IPS-15b (cell line): ENCODE measurements at regions not wholly inside any gene's neighbourhood (a gene's known extent, or its start where the extent isn't known, plus 50 kb on each side); places are given as distances from the start of the nearest gene placed in this dataset.
"Not testable (repeated sequence)": the region's sequence is repeated elsewhere in the genome, so short reads cannot be mapped to it uniquely, and the experiment has no call there.

Experiments
- H3K27me3 ChIP-seq: one replicate; pipeline ENCODE4 v1.6.1; 2013; ENCODE audit warnings: low read length; ENCODE audit not compliant: control insufficient read depth, insufficient read depth
- H3K36me3 ChIP-seq: one replicate; pipeline ENCODE4 v1.6.1; 2013; ENCODE audit warnings: low read length; ENCODE audit not compliant: control insufficient read depth, insufficient read depth
- H3K4me1 ChIP-seq: one replicate; pipeline ENCODE4 v1.6.1; 2013; ENCODE audit warnings: mild to moderate bottlenecking, low read length; ENCODE audit not compliant: control insufficient read depth, insufficient read depth
- H3K4me3 ChIP-seq: one replicate; pipeline ENCODE4 v1.5.1; 2013; ENCODE audit warnings: low read depth, low read length
- H3K9ac ChIP-seq: one replicate; pipeline ENCODE4 v1.6.1; 2013; ENCODE audit warnings: low read depth, mild to moderate bottlenecking, low read length
- H3K9me3 ChIP-seq: one replicate; pipeline ENCODE4 v1.6.1; 2013; ENCODE audit warnings: mild to moderate bottlenecking, low read length; ENCODE audit not compliant: control insufficient read depth, insufficient read depth

DNA sequence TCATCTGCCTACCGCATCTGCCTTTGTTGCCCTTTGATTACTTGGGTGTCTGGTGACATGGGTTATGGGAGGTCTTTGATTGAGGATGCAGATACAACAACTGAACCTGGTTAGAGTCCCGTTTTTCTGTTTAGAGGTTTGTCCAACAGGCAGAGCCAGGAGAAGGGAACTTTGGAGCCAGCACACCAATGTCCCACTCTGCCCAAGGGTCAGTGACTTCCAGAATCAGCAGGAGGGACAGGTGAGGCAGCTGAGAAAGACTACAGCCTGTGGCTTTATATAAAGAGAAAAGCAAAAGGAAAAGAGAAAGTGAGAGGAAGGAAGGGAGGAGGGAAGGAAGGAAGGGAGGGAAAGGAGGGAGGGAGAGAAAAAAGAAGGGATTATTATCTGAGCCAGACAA lies 101.5 kb upstream of the ZNF644 start:
- no peak overlapping the region for H3K9ac ChIP-seq

DNA sequence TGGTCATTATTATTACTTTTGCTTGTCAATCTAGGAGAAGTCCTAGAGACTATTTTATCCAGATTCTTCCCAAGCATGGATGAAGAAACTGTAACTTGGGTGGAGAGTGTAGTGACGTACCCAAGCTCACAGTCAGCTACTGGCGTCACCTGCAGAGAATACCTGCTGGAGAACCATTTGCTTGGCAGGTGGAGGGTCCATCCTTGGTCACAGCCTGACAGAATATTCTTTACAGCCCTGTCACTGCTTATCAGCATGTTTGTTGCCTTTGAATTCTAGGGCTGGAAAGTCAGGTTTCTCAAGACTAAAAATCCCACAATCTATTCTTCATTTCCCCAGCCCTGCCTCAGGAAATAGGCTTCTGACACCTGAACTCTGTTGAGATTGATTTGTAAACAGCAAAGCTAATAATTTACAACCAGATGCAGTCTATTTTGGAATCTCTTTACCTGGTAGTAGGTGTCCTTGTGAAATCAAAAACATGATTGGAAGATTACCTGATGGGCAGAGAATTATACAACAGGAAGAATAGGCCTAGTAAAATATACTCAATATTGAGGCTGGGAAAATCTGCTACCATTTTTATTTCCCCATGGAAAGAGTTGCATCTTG lies 100.4 kb upstream of the ZNF644 start:
- Histone ChIP-seq H3K9ac (no peak overlapping the region), H3K9me3 (no peaks in the 10 kb centered on the region), H3K4me1 (peaks cover 36% of the 10 kb centered on the region), H3K27me3 (no peaks in the 10 kb centered on the region), H3K36me3 (no peaks in the 10 kb centered on the region), H3K4me3 (no peak overlapping the region)

More for the DNA sequence above, 101.5 kb upstream of the ZNF644 start:
- H3K4me3 ChIP-seq: no peak overlapping the region
- H3K4me1 ChIP-seq: peaks cover 36% of the 10 kb centered on the region
- H3K9me3 ChIP-seq: no peaks in the 10 kb centered on the region
- no peaks in the 10 kb centered on the region for H3K36me3 ChIP-seq
- no peaks in the 10 kb centered on the region for H3K27me3 ChIP-seq

DNA sequence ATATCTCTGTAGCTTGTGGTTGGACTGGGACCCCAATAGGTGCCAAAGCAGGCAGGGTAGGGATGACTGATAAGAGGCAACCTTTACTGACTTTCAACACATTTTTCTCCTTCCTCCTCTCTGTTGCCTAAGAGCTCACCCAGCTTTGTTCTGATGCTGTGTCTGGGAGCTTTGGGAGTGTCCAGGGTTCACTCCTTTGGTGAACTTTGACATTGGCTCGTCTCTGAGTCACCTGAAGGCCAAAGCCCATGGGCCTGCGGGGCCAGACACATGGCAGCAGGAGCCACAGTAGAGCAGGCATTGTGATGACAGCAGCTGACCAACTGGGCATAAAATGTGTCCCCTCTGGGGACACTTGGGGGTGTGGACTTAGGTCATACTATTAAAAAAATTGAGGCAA lies 99.5 kb upstream of the ZNF644 start:
- Histone ChIP-seq H3K4me3 (no peak overlapping the region), H3K9ac (no peak overlapping the region), H3K36me3 (no peaks in the 10 kb centered on the region), H3K27me3 (no peaks in the 10 kb centered on the region), H3K9me3 (no peaks in the 10 kb centered on the region), H3K4me1 (peaks cover 39% of the 10 kb centered on the region)

DNA sequence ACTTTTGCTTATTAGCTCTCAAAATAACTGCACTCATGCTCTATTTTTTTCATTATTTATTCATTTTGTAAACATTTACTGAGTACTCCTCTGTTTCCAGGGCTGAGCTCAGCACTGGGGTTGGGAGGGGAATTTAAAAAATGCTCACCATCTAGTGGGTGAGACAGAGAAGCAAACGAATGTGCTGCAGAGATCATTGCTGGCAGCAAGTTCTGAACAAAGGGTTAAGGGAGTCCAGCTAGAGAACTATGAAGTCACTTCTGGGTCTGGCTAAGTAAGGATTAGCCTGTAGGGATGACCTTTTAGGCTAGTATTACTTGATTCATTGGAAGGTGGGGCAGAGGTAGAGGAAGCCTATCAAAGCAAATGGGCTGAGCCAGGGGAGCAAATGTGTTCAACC lies 99.1 kb upstream of the ZNF644 start:
- H3K27me3 ChIP-seq: no peaks in the 10 kb centered on the region
- H3K4me1 ChIP-seq: peaks cover 39% of the 10 kb centered on the region
- H3K4me3 ChIP-seq: no peak overlapping the region
- no peaks in the 10 kb centered on the region for H3K9me3 ChIP-seq
- H3K9ac ChIP-seq: no peak overlapping the region
- H3K36me3 ChIP-seq: no peaks in the 10 kb centered on the region

DNA sequence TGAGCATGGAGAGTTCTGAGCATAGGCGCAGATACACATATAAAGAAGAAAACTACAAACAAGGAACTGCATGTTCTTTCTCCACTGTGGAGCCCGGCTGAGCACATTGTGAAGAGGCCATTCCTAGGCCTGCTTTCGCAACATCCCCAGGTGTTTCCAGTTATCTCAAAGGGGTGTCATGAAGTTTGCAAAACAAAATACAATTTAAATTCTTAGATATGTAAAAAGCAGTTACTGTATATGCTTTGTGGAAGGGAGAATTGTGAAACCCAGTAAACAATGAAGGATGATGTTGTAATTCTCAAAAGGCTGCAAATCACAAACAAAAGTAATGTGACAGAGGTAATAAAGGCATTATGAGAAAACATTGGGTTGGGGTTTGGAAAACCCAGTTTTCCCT lies 98.6 kb upstream of the ZNF644 start:
- Histone ChIP-seq H3K9me3 (no peaks in the 10 kb centered on the region), H3K4me1 (peaks cover 39% of the 10 kb centered on the region), H3K36me3 (no peaks in the 10 kb centered on the region), H3K4me3 (no peak overlapping the region), H3K9ac (no peak overlapping the region), H3K27me3 (no peaks in the 10 kb centered on the region)

DNA sequence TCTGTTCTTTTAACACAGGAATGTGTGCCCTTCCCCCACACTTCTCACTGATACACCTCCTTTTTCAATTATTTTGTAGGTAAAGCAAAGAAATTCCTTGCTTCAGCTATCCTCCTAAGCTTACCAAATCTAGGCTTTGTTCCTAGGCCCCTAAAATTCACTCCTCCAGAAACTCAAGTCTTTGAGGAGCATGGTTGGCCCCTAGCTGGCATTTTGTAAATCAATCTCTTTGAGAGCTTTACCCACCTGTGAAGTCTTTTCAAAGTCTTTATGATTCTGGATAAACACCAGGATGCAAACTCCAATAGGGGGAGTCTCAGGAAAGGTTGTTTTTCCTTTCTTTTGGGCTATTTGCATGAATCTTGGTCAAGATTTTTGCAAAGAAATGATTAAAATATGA lies 82.9 kb upstream of the ZNF644 start:
- Histone ChIP-seq H3K27me3 (no peaks in the 10 kb centered on the region), H3K9ac (no peak overlapping the region), H3K4me3 (no peak overlapping the region), H3K9me3 (no peaks in the 10 kb centered on the region), H3K4me1 (peaks cover 27% of the 10 kb centered on the region), H3K36me3 (no peaks in the 10 kb centered on the region)

DNA sequence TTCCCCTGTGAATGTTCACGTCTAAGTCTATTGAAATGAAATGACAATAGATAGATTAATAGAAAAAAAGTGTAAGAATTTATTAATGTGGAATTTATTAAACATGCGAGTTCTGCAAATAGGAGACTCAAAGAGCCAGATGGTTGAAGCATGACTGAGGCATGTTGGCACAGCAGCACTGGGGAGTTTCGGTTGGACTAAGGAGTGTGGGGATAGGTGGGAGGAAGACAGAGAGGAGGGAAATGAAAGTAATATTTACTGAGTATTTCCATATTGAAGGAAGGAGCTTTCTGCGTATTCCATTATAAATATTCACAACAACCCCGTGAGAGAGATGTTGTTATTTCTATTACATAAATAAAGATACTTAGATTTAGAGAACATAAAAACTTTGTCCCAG lies 79.5 kb upstream of the ZNF644 start:
- Histone ChIP-seq H3K9me3 (no peaks in the 10 kb centered on the region), H3K4me1 (peaks cover 27% of the 10 kb centered on the region), H3K4me3 (no peak overlapping the region), H3K27me3 (no peaks in the 10 kb centered on the region), H3K36me3 (no peaks in the 10 kb centered on the region), H3K9ac (no peak overlapping the region)

DNA sequence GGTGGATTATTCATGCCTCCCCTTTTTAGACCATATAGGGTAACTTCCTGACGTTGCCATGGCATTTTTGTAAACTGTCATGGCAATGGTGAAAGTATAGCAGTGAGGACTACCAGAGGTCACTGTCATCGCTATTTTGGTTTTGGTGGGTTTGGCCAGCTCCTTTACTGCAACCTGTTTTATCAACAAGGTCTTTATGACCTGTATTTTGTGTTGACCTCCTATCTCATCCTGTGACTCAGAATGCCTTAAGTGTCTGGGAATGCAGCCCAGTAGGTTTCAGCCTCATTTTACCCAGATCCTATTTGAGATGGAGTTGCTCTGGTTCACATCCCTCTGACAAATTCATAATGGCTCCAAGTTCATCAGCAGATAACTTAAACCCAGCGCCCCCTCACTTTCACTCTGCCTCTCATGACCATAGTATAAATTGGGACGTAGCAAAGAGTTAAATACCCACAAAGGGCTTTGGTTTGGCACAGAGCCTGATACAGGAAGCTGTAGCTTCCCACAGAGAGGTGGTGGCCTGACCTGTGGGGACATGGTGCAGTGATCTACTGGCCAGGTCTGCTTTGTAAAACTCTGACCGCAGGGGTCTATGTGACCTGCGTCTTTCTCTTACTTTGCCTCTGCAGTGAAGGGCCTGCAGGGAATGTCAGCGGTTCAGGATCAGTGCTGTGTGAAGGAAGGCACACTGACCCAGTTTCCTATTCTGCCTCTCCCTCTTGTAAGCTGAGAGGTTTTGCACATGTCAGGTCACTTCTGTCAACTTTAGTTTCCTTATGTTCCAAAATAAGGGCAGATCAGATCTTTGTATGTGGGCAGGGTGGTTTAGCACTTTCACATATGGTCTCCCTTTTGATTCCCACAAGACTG lies 78.1 kb upstream of the ZNF644 start:
- no peaks in the 10 kb centered on the region for H3K36me3 ChIP-seq
- no peak overlapping the region for H3K4me3 ChIP-seq
- H3K9ac ChIP-seq: no peak overlapping the region
- no peaks in the 10 kb centered on the region for H3K27me3 ChIP-seq
- peaks cover 14% of the 10 kb centered on the region for H3K4me1 ChIP-seq
- no peaks in the 10 kb centered on the region for H3K9me3 ChIP-seq

DNA sequence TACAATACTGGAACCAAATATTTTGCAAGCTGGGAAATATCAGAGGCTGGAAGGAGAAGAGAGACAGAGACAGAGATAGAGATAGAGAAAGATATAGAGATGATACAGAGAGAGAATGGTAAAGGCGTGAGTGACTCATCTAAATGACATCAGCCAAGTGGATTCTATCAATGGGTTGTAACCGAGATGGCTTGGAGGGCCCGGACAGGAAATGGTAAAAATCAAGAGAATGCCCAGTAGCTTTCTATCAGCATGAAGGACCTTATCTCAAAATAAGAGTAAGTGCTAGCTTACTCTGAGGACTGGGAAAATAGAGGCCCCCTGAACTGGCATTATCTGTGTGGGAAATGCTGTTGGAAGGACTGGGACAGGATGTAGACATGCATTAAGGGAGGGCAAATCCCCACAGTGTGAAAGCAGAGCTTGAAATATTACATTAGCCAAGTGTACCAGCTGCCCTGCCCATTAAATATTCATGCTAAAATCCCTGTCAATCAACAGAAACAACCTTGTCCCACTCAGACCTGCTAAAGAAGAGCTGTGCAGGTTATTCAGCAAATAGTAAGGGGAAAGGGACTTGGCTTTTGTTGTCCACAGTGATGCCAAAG lies 76.6 kb upstream of the ZNF644 start:
- Histone ChIP-seq H3K27me3 (no peaks in the 10 kb centered on the region), H3K9ac (no peak overlapping the region), H3K4me3 (no peak overlapping the region), H3K36me3 (no peaks in the 10 kb centered on the region), H3K4me1 (no peaks in the 10 kb centered on the region), H3K9me3 (no peaks in the 10 kb centered on the region)

DNA sequence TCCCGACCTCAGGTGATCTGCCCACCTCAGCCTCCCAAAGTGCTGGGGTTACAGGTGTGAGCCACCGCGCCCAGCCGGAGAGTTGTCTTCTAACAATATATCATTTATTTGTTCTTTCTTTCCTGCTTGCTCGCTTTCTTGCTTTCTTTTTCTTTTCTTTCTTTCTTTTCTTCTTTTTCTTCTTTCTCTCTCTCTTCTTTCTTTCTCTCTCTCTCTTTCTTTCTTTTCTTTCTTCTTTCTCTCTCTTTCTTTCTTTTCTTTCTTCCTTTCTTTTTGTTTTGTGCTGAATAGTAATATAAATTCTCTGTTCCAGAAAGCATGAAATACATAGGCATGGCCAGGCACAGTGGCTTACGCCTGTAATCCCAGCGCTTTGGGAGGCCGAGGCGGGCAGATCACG lies 73.5 kb upstream of the ZNF644 start:
- H3K9ac ChIP-seq, H3K9me3 ChIP-seq, H3K27me3 ChIP-seq, H3K36me3 ChIP-seq, H3K4me3 ChIP-seq, H3K4me1 ChIP-seq: not testable (repeated sequence)

DNA sequence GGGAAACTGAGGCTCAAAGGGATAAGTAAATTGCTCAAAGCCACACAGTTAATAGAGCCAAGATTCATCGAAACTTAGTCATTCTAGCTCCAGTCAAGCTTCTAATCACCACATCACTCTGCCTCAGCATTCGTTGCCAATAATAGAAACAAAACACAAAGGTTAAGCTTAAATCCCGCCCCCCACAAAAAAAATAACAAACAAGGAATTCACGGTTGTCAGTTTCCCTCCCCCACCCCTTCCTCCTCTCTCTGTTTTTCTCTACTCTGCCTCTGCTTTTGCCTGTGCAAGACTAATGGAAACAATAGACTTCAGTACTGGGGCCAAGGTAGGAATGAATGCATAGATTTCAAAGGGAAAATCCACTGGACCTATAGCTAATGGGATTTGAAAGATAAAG lies 70.7 kb upstream of the ZNF644 start:
- no peak overlapping the region for H3K4me3 ChIP-seq
- no peaks in the 10 kb centered on the region for H3K27me3 ChIP-seq
- no peak overlapping the region for H3K9ac ChIP-seq
- no peaks in the 10 kb centered on the region for H3K36me3 ChIP-seq
- no peaks in the 10 kb centered on the region for H3K4me1 ChIP-seq
- H3K9me3 ChIP-seq: no peaks in the 10 kb centered on the region

DNA sequence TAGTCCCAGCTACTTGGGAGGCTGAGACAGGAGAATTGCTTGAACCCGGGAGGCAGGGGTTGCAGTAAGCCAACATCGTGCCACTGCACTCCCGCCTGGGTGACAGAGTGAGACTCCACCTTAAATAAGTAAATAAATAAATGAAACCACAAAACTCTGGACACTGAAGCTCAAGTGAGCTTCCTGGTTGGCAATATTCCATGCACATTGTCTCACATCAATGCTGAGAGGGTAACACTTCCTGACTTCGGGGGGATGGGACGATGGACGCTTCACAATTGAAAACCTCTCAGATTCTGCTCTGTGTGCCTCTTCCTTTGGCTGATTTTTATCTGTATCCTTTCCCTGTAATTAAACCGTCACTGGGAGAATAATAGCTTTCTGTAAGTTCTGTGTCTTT lies 70.0 kb upstream of the ZNF644 start:
- H3K9ac ChIP-seq: no peak overlapping the region
- H3K27me3 ChIP-seq: no peaks in the 10 kb centered on the region

More for the DNA sequence above, 70.0 kb upstream of the ZNF644 start:
- H3K4me3 ChIP-seq: no peak overlapping the region
- H3K36me3 ChIP-seq: no peaks in the 10 kb centered on the region
- H3K4me1 ChIP-seq: no peaks in the 10 kb centered on the region
- H3K9me3 ChIP-seq: no peaks in the 10 kb centered on the region
